ENCODE measurements at regions not wholly inside any gene's neighbourhood (a gene's known extent, or its start where the extent isn't known, plus 50 kb on each side); places are given as distances from the start of the nearest gene placed in this dataset.

- Mint-ChIP-seq H3K27me3 (ENCODE audit: insufficient read depth, unreplicated experiment) (no peaks in the 10 kb centered on the region), H3K4me1 (ENCODE audit: low read depth, unreplicated experiment) (peaks cover 12% of the 10 kb centered on the region), H3K36me3 (ENCODE audit: insufficient read depth, unreplicated experiment) (no peaks in the 10 kb centered on the region), H3K27ac (ENCODE audit: unreplicated experiment) (no peak overlapping the region), H3K4me3 (ENCODE audit: unreplicated experiment) (no peak overlapping the region), H3K9me3 (ENCODE audit: unreplicated experiment) (peaks cover 32% of the 10 kb centered on the region)
- intact Hi-C loops (cut with micrococcal nuclease; ENCODE audit: unreplicated experiment) = loop anchor here (2.0 to 5.0 kb wide), 2 partner anchors 267 to 500 kb away; partner anchors contain the start of genes KIF18A and METTL15
- ChIA-PET CTCF (no interaction called here), POLR2A (no interaction called here)
- H3K4me3 ChIP-seq (ENCODE audit: low read depth, low read length) = no peak overlapping the region
- no peaks in the 10 kb centered on the region for H3K4me1 ChIP-seq
- TF ChIP-seq CTCF (IDR thresholded peaks at IDR 0.05; ENCODE audit: insufficient read depth in 1 of 2, low read depth in 1 of 2, low read length in 1 of 2, severe bottlenecking in 1 of 2, unreplicated experiment in 1 of 2) = no peak
- no peaks in the 10 kb centered on the region; the same call in 1 of the 2 replicates for H3K9me3 ChIP-seq
- H3K36me3 ChIP-seq (ENCODE audit: control insufficient read depth, insufficient read depth, low read length) = no peaks in the 10 kb centered on the region
- no TSS peak for BruUV-seq (replicated peaks)
- DNase-seq = no peak
- no peaks in the 10 kb centered on the region for H3K27me3 ChIP-seq (replicated peaks; ENCODE audit: control insufficient read depth, insufficient read depth, low read length)
Measured at GRCh38 chr11:27842290-27842689, 142.0 kb upstream of the BDNF start.

- Mint-ChIP-seq H3K36me3 (ENCODE audit: insufficient read depth, unreplicated experiment) (no peaks in the 10 kb centered on the region), H3K4me1 (ENCODE audit: low read depth, unreplicated experiment) (peaks cover 12% of the 10 kb centered on the region), H3K27me3 (ENCODE audit: insufficient read depth, unreplicated experiment) (no peaks in the 10 kb centered on the region), H3K27ac (ENCODE audit: unreplicated experiment) (no peak overlapping the region), H3K4me3 (ENCODE audit: unreplicated experiment) (no peak overlapping the region), H3K9me3 (ENCODE audit: unreplicated experiment) (peaks cover 28% of the 10 kb centered on the region)
- no TSS peak for BruUV-seq (replicated peaks)
- Histone ChIP-seq H3K4me3 (ENCODE audit: low read depth, low read length) (no peak overlapping the region), H3K9me3 (no peaks in the 10 kb centered on the region; the same call in 1 of the 2 replicates), H3K36me3 (ENCODE audit: control insufficient read depth, insufficient read depth, low read length) (no peaks in the 10 kb centered on the region), H3K4me1 (no peaks in the 10 kb centered on the region), H3K27me3 (replicated peaks; ENCODE audit: control insufficient read depth, insufficient read depth, low read length) (no peaks in the 10 kb centered on the region)
- no peak for DNase-seq
- intact Hi-C loops (cut with micrococcal nuclease; ENCODE audit: unreplicated experiment) = loop anchor here (5.0 kb wide), 1 partner anchor 501 kb away; no protein-coding TSS in a partner anchor
- ChIA-PET POLR2A (no interaction called here), CTCF (no interaction called here)
- no peak for TF ChIP-seq CTCF (IDR thresholded peaks at IDR 0.05; ENCODE audit: insufficient read depth in 1 of 2, low read depth in 1 of 2, low read length in 1 of 2, severe bottlenecking in 1 of 2, unreplicated experiment in 1 of 2)
Measured at GRCh38 chr11:27841023-27841422, 140.8 kb upstream of the BDNF start.

GRCh38 chr11:27839226-27839913, 139.1 kb upstream of the BDNF start:
- no peaks in the 10 kb centered on the region for H3K27me3 Mint-ChIP-seq (ENCODE audit: insufficient read depth, unreplicated experiment)
- peaks cover 15% of the 10 kb centered on the region for H3K9me3 Mint-ChIP-seq (ENCODE audit: unreplicated experiment)
- no peak overlapping the region for H3K4me3 ChIP-seq (ENCODE audit: low read depth, low read length)
- no peaks in the 10 kb centered on the region; the same call in 1 of the 2 replicates for H3K9me3 ChIP-seq
- H3K4me1 Mint-ChIP-seq (ENCODE audit: low read depth, unreplicated experiment) = peaks cover 12% of the 10 kb centered on the region
- no peaks in the 10 kb centered on the region for H3K36me3 Mint-ChIP-seq (ENCODE audit: insufficient read depth, unreplicated experiment)
- H3K4me3 Mint-ChIP-seq (ENCODE audit: unreplicated experiment) = no peak overlapping the region
- no peaks in the 10 kb centered on the region for H3K36me3 ChIP-seq (ENCODE audit: control insufficient read depth, insufficient read depth, low read length)
- H3K4me1 ChIP-seq = no peaks in the 10 kb centered on the region
- POLR2A ChIA-PET = no interaction called here
- TF ChIP-seq CTCF (IDR thresholded peaks at IDR 0.05; ENCODE audit: insufficient read depth in 1 of 2, low read depth in 1 of 2, low read length in 1 of 2, severe bottlenecking in 1 of 2, unreplicated experiment in 1 of 2) = peak; percentile 12 to 39
- peak overlapping the region; percentile 3 for H3K27ac Mint-ChIP-seq (ENCODE audit: unreplicated experiment)
- intact Hi-C loops (cut with micrococcal nuclease; ENCODE audit: unreplicated experiment) = loop anchor here (1.0 kb wide), 1 partner anchor 43 kb away; no protein-coding TSS in a partner anchor
- peak in 1 of 2 experiments; percentile 9 for DNase-seq
- no peaks in the 10 kb centered on the region for H3K27me3 ChIP-seq (replicated peaks; ENCODE audit: control insufficient read depth, insufficient read depth, low read length)
- no TSS peak for BruUV-seq (replicated peaks)
- CTCF ChIA-PET = interaction anchor here (0.6 to 1.1 kb wide), 4 partner anchors 139 to 481 kb away, joined by 3 to 5 read pairs (median 4); partner anchors contain the start of gene BDNF
